ENCODE measurements at regions not wholly inside any gene's neighbourhood (a gene's known extent, or its start where the extent isn't known, plus 50 kb on each side); places are given as distances from the start of the nearest gene placed in this dataset.
"Not testable (repeated sequence)": the region's sequence is repeated elsewhere in the genome, so short reads cannot be mapped to it uniquely, and the experiment has no call there.

GRCh38 chr10:130970341-130971122, 341.0 kb downstream of the TCERG1L start:
- H3K27ac ChIP-seq, result no peak overlapping the region
- no peak for TF ChIP-seq CTCF (conservative IDR thresholded peaks at IDR 0.05)
- TF ChIP-seq ZFX (IDR thresholded peaks at IDR 0.05), result no peak

DNA sequence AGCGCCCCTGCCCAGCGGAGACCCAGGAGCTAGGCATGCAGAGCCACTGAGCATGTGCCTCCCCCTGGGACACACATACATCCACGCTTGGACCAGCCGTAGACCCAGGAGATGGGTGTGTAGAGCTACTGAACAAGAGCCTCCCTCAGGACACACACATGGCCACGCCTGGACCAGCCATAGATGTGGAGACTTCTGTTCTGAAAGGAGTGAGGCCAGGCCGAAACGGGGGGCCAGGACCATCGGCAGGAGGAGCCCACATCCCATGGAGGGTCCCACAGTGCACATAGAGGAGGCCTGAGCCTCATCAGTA, 340.4 kb downstream of the TCERG1L start:
- no peak for TF ChIP-seq CTCF (conservative IDR thresholded peaks at IDR 0.05)
- no peak for TF ChIP-seq ZFX (IDR thresholded peaks at IDR 0.05)
- H3K27ac ChIP-seq, result no peak overlapping the region

- TF ChIP-seq ZFX (IDR thresholded peaks at IDR 0.05), result no peak
- no peak for TF ChIP-seq CTCF (conservative IDR thresholded peaks at IDR 0.05)
Measured at GRCh38 chr10:130973127-130973839, 338.2 kb downstream of the TCERG1L start.

GRCh38 chr10:130974166-130974565, 337.4 kb downstream of the TCERG1L start:
- TF ChIP-seq CTCF (conservative IDR thresholded peaks at IDR 0.05) (no peak), ZFX (IDR thresholded peaks at IDR 0.05) (no peak)
- no peak overlapping the region for H3K27ac ChIP-seq

More at GRCh38 chr10:130973127-130973839, 338.2 kb downstream of the TCERG1L start:
- H3K27ac ChIP-seq, result no peak overlapping the region

GRCh38 chr10:130975351-130975750, 336.2 kb downstream of the TCERG1L start:
- not testable (repeated sequence) for H3K27ac ChIP-seq

GRCh38 chr10:130982802-130983201, 328.7 kb downstream of the TCERG1L start:
- TF ChIP-seq CTCF (conservative IDR thresholded peaks at IDR 0.05), result no peak
- TF ChIP-seq ZFX (IDR thresholded peaks at IDR 0.05), result no peak

GRCh38 chr10:130983749-130984148, 327.8 kb downstream of the TCERG1L start:
- TF ChIP-seq ZFX (IDR thresholded peaks at IDR 0.05) (no peak), CTCF (conservative IDR thresholded peaks at IDR 0.05) (no peak)

More at GRCh38 chr10:130982802-130983201, 328.7 kb downstream of the TCERG1L start:
- H3K27ac ChIP-seq, result no peak overlapping the region

More at GRCh38 chr10:130983749-130984148, 327.8 kb downstream of the TCERG1L start:
- no peak overlapping the region for H3K27ac ChIP-seq
